ENCODE measurements at regions not wholly inside any gene's neighbourhood (a gene's known extent, or its start where the extent isn't known, plus 50 kb on each side); places are given as distances from the start of the nearest gene placed in this dataset.

DNA sequence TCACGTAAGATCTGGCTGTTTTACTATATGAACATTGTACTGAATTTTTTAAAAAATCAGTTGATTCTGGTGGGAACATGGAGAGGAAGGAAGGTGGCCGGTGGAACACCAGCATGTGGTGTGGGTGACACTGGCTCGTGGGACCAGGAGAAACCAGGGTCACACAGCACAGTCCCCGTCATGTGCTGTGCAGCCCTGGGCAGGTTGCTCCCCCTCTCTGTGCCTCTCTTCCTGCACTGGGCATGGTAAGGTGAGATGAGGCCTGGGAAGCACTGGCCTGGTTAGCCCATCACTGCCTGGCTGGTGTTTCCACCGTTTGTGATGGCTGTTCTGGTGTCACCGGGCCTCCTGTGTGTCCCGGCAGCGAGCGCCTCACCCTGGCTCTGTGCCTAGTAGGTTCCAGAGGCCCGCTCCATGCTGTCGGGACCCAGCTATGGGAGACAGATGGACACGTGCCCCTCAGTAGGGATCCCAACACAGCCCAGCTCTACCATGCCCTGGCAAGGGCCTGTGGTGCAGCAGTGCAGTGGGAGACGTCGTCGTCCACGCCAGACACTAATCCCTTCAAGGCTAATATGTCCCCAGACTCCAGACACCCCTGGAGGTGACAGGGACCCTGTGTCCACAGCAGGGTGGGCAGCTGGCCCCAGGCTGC, 88.2 kb upstream of the LINC01488 start:
- TF ChIP-seq, protein P1, sequence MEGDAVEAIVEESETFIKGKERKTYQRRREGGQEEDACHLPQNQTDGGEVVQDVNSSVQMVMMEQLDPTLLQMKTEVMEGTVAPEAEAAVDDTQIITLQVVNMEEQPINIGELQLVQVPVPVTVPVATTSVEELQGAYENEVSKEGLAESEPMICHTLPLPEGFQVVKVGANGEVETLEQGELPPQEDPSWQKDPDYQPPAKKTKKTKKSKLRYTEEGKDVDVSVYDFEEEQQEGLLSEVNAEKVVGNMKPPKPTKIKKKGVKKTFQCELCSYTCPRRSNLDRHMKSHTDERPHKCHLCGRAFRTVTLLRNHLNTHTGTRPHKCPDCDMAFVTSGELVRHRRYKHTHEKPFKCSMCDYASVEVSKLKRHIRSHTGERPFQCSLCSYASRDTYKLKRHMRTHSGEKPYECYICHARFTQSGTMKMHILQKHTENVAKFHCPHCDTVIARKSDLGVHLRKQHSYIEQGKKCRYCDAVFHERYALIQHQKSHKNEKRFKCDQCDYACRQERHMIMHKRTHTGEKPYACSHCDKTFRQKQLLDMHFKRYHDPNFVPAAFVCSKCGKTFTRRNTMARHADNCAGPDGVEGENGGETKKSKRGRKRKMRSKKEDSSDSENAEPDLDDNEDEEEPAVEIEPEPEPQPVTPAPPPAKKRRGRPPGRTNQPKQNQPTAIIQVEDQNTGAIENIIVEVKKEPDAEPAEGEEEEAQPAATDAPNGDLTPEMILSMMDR (conservative IDR thresholded peaks at IDR 0.05; ENCODE audit: low read depth, low read length), result no peak
- no peak for TF ChIP-seq EZH2 (IDR thresholded peaks at IDR 0.05; ENCODE audit: borderline replicate concordance, low read depth, low read length, poor library complexity, severe bottlenecking)
